ENCODE measurements at regions not wholly inside any gene's neighbourhood (a gene's known extent, or its start where the extent isn't known, plus 50 kb on each side); places are given as distances from the start of the nearest gene placed in this dataset.

DNA sequence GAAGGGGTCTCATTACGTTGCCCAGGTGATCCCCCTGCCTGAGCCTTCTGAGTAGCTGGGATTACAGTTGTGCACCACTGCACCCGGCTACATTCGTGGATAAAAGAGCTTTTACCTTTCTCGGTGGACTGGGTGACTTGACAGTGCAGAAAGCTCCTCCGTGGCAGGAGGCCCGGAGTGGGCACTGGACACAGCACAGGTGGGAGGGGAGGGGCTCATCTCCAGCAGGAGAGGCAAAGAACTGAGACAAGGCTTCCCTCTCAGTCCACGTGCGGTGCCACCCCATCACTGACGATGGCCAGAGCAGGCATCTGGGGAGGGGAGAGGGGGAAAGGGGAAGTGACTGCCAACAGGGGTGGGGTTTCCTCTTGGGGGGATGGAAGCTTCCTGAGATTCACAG is 118.4 kb downstream of the SHANK2 start:
- H3K27me3 ChIP-seq (ENCODE audit: control insufficient read depth, low read length), result no peaks in the 10 kb centered on the region
- no peak for TF ChIP-seq EZH2phosphoT487 (IDR thresholded peaks at IDR 0.05; ENCODE audit: borderline replicate concordance, low read length)
- TF ChIP-seq CTCF (IDR thresholded peaks at IDR 0.05; ENCODE audit: low read depth, low read length, poor library complexity, severe bottlenecking), result no peak
- H3K27ac ChIP-seq (ENCODE audit: low read depth, low read length), result no peak overlapping the region
- H3K79me2 ChIP-seq (ENCODE audit: control insufficient read depth, low read length), result no peaks in the 10 kb centered on the region
- no peak overlapping the region for H3K4me2 ChIP-seq (ENCODE audit: low read length)
- H3K36me3 ChIP-seq (ENCODE audit: control insufficient read depth, low read length), result no peaks in the 10 kb centered on the region
- H4K20me1 ChIP-seq (ENCODE audit: control insufficient read depth, insufficient read depth, low read depth, low read length), result no peaks in the 10 kb centered on the region
- no peaks in the 10 kb centered on the region for H3K9me3 ChIP-seq (ENCODE audit: control insufficient read depth, insufficient read depth, low read length)
- H3F3A ChIP-seq (ENCODE audit: control insufficient read depth, insufficient read depth), result no peaks in the 10 kb centered on the region
- H3K9me2 ChIP-seq (replicated peaks; ENCODE audit: control insufficient read depth, low read length), result no peaks in the 10 kb centered on the region
- H3K4me1 ChIP-seq (ENCODE audit: control insufficient read depth, low read length), result no peaks in the 10 kb centered on the region
- H3K4me3 ChIP-seq (ENCODE audit: low read length), result no peak overlapping the region

GRCh38 chr11:71131861-71132260 is 120.5 kb downstream of the SHANK2 start:
- Histone ChIP-seq H3K4me3 (ENCODE audit: low read length) (no peak overlapping the region), H3K4me1 (ENCODE audit: control insufficient read depth, low read length) (no peaks in the 10 kb centered on the region), H3K27me3 (ENCODE audit: control insufficient read depth, low read length) (no peaks in the 10 kb centered on the region), H3K9me2 (replicated peaks; ENCODE audit: control insufficient read depth, low read length) (no peaks in the 10 kb centered on the region), H3K79me2 (ENCODE audit: control insufficient read depth, low read length) (no peaks in the 10 kb centered on the region), H3F3A (ENCODE audit: control insufficient read depth, insufficient read depth) (no peaks in the 10 kb centered on the region), H3K9me3 (ENCODE audit: control insufficient read depth, insufficient read depth, low read length) (no peaks in the 10 kb centered on the region), H4K20me1 (ENCODE audit: control insufficient read depth, insufficient read depth, low read depth, low read length) (no peaks in the 10 kb centered on the region), H3K27ac (ENCODE audit: low read depth, low read length) (no peak overlapping the region), H3K36me3 (ENCODE audit: control insufficient read depth, low read length) (no peaks in the 10 kb centered on the region), H3K4me2 (ENCODE audit: low read length) (no peak overlapping the region)
- TF ChIP-seq EZH2phosphoT487 (IDR thresholded peaks at IDR 0.05; ENCODE audit: borderline replicate concordance, low read length) (no peak), CTCF (IDR thresholded peaks at IDR 0.05; ENCODE audit: low read depth, low read length, poor library complexity, severe bottlenecking) (no peak)

GRCh38 chr11:71130106-71130505 is 122.3 kb downstream of the SHANK2 start:
- no peaks in the 10 kb centered on the region for H4K20me1 ChIP-seq (ENCODE audit: control insufficient read depth, insufficient read depth, low read depth, low read length)
- no peaks in the 10 kb centered on the region for H3K36me3 ChIP-seq (ENCODE audit: control insufficient read depth, low read length)
- no peak overlapping the region for H3K4me3 ChIP-seq (ENCODE audit: low read length)
- no peak for TF ChIP-seq CTCF (IDR thresholded peaks at IDR 0.05; ENCODE audit: low read depth, low read length, poor library complexity, severe bottlenecking)
- no peaks in the 10 kb centered on the region for H3K4me1 ChIP-seq (ENCODE audit: control insufficient read depth, low read length)
- no peaks in the 10 kb centered on the region for H3K9me2 ChIP-seq (replicated peaks; ENCODE audit: control insufficient read depth, low read length)
- H3K79me2 ChIP-seq (ENCODE audit: control insufficient read depth, low read length), result no peaks in the 10 kb centered on the region
- H3K9me3 ChIP-seq (ENCODE audit: control insufficient read depth, insufficient read depth, low read length), result no peaks in the 10 kb centered on the region
- H3F3A ChIP-seq (ENCODE audit: control insufficient read depth, insufficient read depth), result no peaks in the 10 kb centered on the region
- H3K27me3 ChIP-seq (ENCODE audit: control insufficient read depth, low read length), result no peaks in the 10 kb centered on the region
- H3K27ac ChIP-seq (ENCODE audit: low read depth, low read length), result no peak overlapping the region
- H3K4me2 ChIP-seq (ENCODE audit: low read length), result no peak overlapping the region

GRCh38 chr11:71129624-71130023 is 122.8 kb downstream of the SHANK2 start:
- TF ChIP-seq CTCF (IDR thresholded peaks at IDR 0.05; ENCODE audit: low read depth, low read length, poor library complexity, severe bottlenecking), result no peak
- TF ChIP-seq EZH2phosphoT487 (IDR thresholded peaks at IDR 0.05; ENCODE audit: borderline replicate concordance, low read length), result no peak
- H3K9me3 ChIP-seq (ENCODE audit: control insufficient read depth, insufficient read depth, low read length), result no peaks in the 10 kb centered on the region
- H3K79me2 ChIP-seq (ENCODE audit: control insufficient read depth, low read length), result no peaks in the 10 kb centered on the region
- no peaks in the 10 kb centered on the region for H3K27me3 ChIP-seq (ENCODE audit: control insufficient read depth, low read length)
- no peaks in the 10 kb centered on the region for H4K20me1 ChIP-seq (ENCODE audit: control insufficient read depth, insufficient read depth, low read depth, low read length)
- no peak overlapping the region for H3K4me2 ChIP-seq (ENCODE audit: low read length)
- no peaks in the 10 kb centered on the region for H3K9me2 ChIP-seq (replicated peaks; ENCODE audit: control insufficient read depth, low read length)
- H3K36me3 ChIP-seq (ENCODE audit: control insufficient read depth, low read length), result no peaks in the 10 kb centered on the region
- no peaks in the 10 kb centered on the region for H3K4me1 ChIP-seq (ENCODE audit: control insufficient read depth, low read length)
- H3F3A ChIP-seq (ENCODE audit: control insufficient read depth, insufficient read depth), result no peaks in the 10 kb centered on the region
- no peak overlapping the region for H3K4me3 ChIP-seq (ENCODE audit: low read length)
- H3K27ac ChIP-seq (ENCODE audit: low read depth, low read length), result no peak overlapping the region

Data from DOHH2 (cell line).